ENCODE measurements at regions not wholly inside any gene's neighbourhood (a gene's known extent, or its start where the extent isn't known, plus 50 kb on each side); places are given as distances from the start of the nearest gene placed in this dataset.

GRCh38 chr4:114519368-114519767 lies 79.2 kb upstream of the UGT8 start:
- H3K4me3 ChIP-seq (ENCODE audit: low read depth, low read length), result no peak overlapping the region
- TF ChIP-seq CTCF (IDR thresholded peaks at IDR 0.05; ENCODE audit: insufficient read depth, low read depth, low read length, missing control alignments), result no peak
- DNase-seq (ENCODE audit: low read depth), result no peak

- DNase-seq (ENCODE audit: low read depth), result no peak
- TF ChIP-seq CTCF (IDR thresholded peaks at IDR 0.05; ENCODE audit: insufficient read depth, low read depth, low read length, missing control alignments), result no peak
- H3K4me3 ChIP-seq (ENCODE audit: low read depth, low read length), result no peak overlapping the region
Observed at GRCh38 chr4:114527170-114527569, 71.4 kb upstream of the UGT8 start.

GRCh38 chr4:114527637-114528036 lies 71.0 kb upstream of the UGT8 start:
- no peak overlapping the region for H3K4me3 ChIP-seq (ENCODE audit: low read depth, low read length)
- TF ChIP-seq CTCF (IDR thresholded peaks at IDR 0.05; ENCODE audit: insufficient read depth, low read depth, low read length, missing control alignments), result no peak

GRCh38 chr4:114535725-114536124 lies 62.9 kb upstream of the UGT8 start:
- no peak for TF ChIP-seq CTCF (IDR thresholded peaks at IDR 0.05; ENCODE audit: insufficient read depth, low read depth, low read length, missing control alignments)
- DNase-seq (ENCODE audit: low read depth), result no peak
- H3K4me3 ChIP-seq (ENCODE audit: low read depth, low read length), result no peak overlapping the region

More at GRCh38 chr4:114527637-114528036, 71.0 kb upstream of the UGT8 start:
- DNase-seq (ENCODE audit: low read depth), result no peak

- DNase-seq (ENCODE audit: low read depth), result no peak
- no peak overlapping the region for H3K4me3 ChIP-seq (ENCODE audit: low read depth, low read length)
- no peak for TF ChIP-seq CTCF (IDR thresholded peaks at IDR 0.05; ENCODE audit: insufficient read depth, low read depth, low read length, missing control alignments)
Observed at GRCh38 chr4:114537352-114537751, 61.3 kb upstream of the UGT8 start.

- no peak overlapping the region for H3K4me3 ChIP-seq (ENCODE audit: low read depth, low read length)
- DNase-seq (ENCODE audit: low read depth), result no peak
- no peak for TF ChIP-seq CTCF (IDR thresholded peaks at IDR 0.05; ENCODE audit: insufficient read depth, low read depth, low read length, missing control alignments)
Observed at GRCh38 chr4:114538012-114538617, 60.5 kb upstream of the UGT8 start.

GRCh38 chr4:114539985-114540384 lies 58.6 kb upstream of the UGT8 start:
- no peak for TF ChIP-seq CTCF (IDR thresholded peaks at IDR 0.05; ENCODE audit: insufficient read depth, low read depth, low read length, missing control alignments)
- no peak overlapping the region for H3K4me3 ChIP-seq (ENCODE audit: low read depth, low read length)
- DNase-seq (ENCODE audit: low read depth), result no peak

Data from GM12865 (cell line).